HepG2 (cell line): ENCODE measurements at regions not wholly inside any gene's neighbourhood (a gene's known extent, or its start where the extent isn't known, plus 50 kb on each side); places are given as distances from the start of the nearest gene placed in this dataset.

Experiments
- ATAC-seq: fragments of 200-7000 bp; cut with Tn5 transposase; 3 replicates; pipeline ENCODE4 v1.9.1; 2020; ENCODE audit warnings: mild to moderate bottlenecking, moderate library complexity
- BruUV-seq: library from RNA; stranded (reverse); fragments of 400-500 nt; replicated peaks from 2 replicates; lab custom pipeline; 2021; lab: Mats Ljungman, UMichigan
- CTCF ChIA-PET: fragments of 300-600 bp; formaldehyde crosslinking; extraction: SDS; loops from one replicate; lab custom pipeline; 2021; ENCODE audit warnings: low total read pairs, inconsistent platforms, low intra/inter-chr PET ratio; lab: Yijun Ruan, JAX
- POLR2A ChIA-PET: fragments of 350-600 bp; sonication (Branson Sonifier 250); formaldehyde crosslinking; loops from one replicate; lab custom pipeline; 2020; ENCODE audit warnings: antibody characterized with exemption, inconsistent platforms; lab: Yijun Ruan, JAX
- DNase-seq: peaks from one replicate; pipeline ENCODE4 v3.0.0-alpha.2; 2015; ENCODE audit warnings: low spot score
- FAIRE-seq: peaks from 3 replicates; lab custom pipeline; 2011; peaks lifted over from hg19 to GRCh38; lab: Jason Lieb, UNC
- H2AFZ ChIP-seq: one replicate; pipeline ENCODE4 v1.6.1; 2011; ENCODE audit warnings: low read length, inconsistent platforms
- H3K27ac ChIP-seq: fragments of 300-600 bp; 3 replicates; pipeline ENCODE4 v1.8.0; 2011; ENCODE audit warnings: mixed run types, mild to moderate bottlenecking, mixed read lengths, low read length, inconsistent platforms; ENCODE audit not compliant: insufficient read depth; ENCODE audit errors: extremely low read length
- H3K27me3 ChIP-seq, 2 experiments: fragments of 200-600 bp in 1 of 2; 2 replicates in 1 of 2; 3 replicates in 1 of 2; pipeline versions ENCODE4 v1.6.0 to v1.8.0; 2011; ENCODE audit warnings: low read length in 2 of 2, mild to moderate bottlenecking in 2 of 2, moderate library complexity in 2 of 2, inconsistent platforms in 1 of 2; ENCODE audit not compliant: insufficient read depth in 2 of 2, control insufficient read depth in 1 of 2
- H3K36me3 ChIP-seq, 2 experiments: fragments of 200-600 bp in 1 of 2; replicated peaks in 1 of 2; 2 replicates in 1 of 2; 3 replicates in 1 of 2; pipeline versions ENCODE4 v1.5.1 to v1.8.0; 2011; ENCODE audit warnings: low read length in 2 of 2, inconsistent platforms in 1 of 2; ENCODE audit not compliant: insufficient read depth in 2 of 2, control insufficient read depth in 1 of 2
- H3K4me1 ChIP-seq: 2 replicates; pipeline ENCODE4 v1.5.1; 2012; ENCODE audit warnings: low read length, inconsistent platforms; ENCODE audit not compliant: insufficient read depth
- H3K4me2 ChIP-seq: 2 replicates; pipeline ENCODE4 v1.6.0; 2011; ENCODE audit warnings: low read depth, low read length, inconsistent platforms
- H3K4me3 ChIP-seq, 3 experiments: fragments of 200-600 bp in 1 of 3; sonication (generic), shearing (Covaris generic) in 1 of 3; replicated peaks in 1 of 3; 2 replicates each; pipeline ENCODE4 v1.5.1; 2011 to 2016; ENCODE audit warnings: low read length in 3 of 3, inconsistent platforms in 2 of 3, low read depth in 2 of 3, mild to moderate bottlenecking in 2 of 3, control low read depth in 1 of 3, mixed read lengths in 1 of 3; ENCODE audit not compliant: insufficient read depth in 1 of 3
- H3K79me2 ChIP-seq: one replicate; pipeline ENCODE4 v1.6.1; 2011; ENCODE audit warnings: low read length, inconsistent platforms; ENCODE audit not compliant: insufficient read depth
- H3K9ac ChIP-seq: 2 replicates; pipeline ENCODE4 v1.6.0; 2011; ENCODE audit warnings: mild to moderate bottlenecking, low read depth, low read length, inconsistent platforms; ENCODE audit not compliant: insufficient read depth
- H3K9me3 ChIP-seq: 2 replicates; pipeline ENCODE4 v1.5.1; 2012; ENCODE audit warnings: mild to moderate bottlenecking, low read length
- H4K20me1 ChIP-seq: 2 replicates; pipeline ENCODE4 v1.6.0; 2011; ENCODE audit warnings: inconsistent platforms, mild to moderate bottlenecking, low read length, moderate library complexity; ENCODE audit not compliant: insufficient read depth
- BATF2 ChIP-seq: sonication (generic); formaldehyde crosslinking; IDR thresholded peaks from 2 replicates; pipeline ENCODE4 v1.8.0; 2022; ENCODE audit warnings: mild to moderate bottlenecking, missing genetic modification reagents, moderate library complexity
- CERS6 ChIP-seq: sonication (generic); formaldehyde crosslinking; IDR thresholded peaks from 2 replicates; pipeline ENCODE4 v1.5.0; 2020; ENCODE audit warnings: missing genetic modification reagents
- DMAP1 ChIP-seq: IDR thresholded peaks from 2 replicates; pipeline ENCODE4 v1.6.1; 2016
- DZIP1 ChIP-seq: sonication (generic); formaldehyde crosslinking; IDR thresholded peaks from 2 replicates; pipeline ENCODE4 v1.5.0; 2020; ENCODE audit warnings: mild to moderate bottlenecking, missing genetic modification reagents
- GPN1 ChIP-seq: sonication (generic); formaldehyde crosslinking; IDR thresholded peaks from 2 replicates; pipeline ENCODE4 v1.5.1; 2020; ENCODE audit warnings: missing genetic modification reagents, borderline replicate concordance
- HNF1A ChIP-seq, 2 experiments: sonication (generic) in 1 of 2; formaldehyde crosslinking in 1 of 2; IDR thresholded peaks; 2 replicates each; pipeline versions ENCODE4 v1.4.0 to v1.6.1; 2016 to 2020; ENCODE audit warnings: borderline replicate concordance in 1 of 2, low read depth in 1 of 2, mild to moderate bottlenecking in 1 of 2, missing genetic modification reagents in 1 of 2
- HOXA5 ChIP-seq: sonication (generic); formaldehyde crosslinking; IDR thresholded peaks from 2 replicates; pipeline ENCODE4 v1.4.0; 2020; ENCODE audit warnings: missing genetic modification reagents
- KLF11 ChIP-seq: IDR thresholded peaks from 2 replicates; pipeline ENCODE4 v1.6.1; 2016; ENCODE audit warnings: missing compliant biosample characterization
- PLRG1 ChIP-seq: fragments of 450-650 bp; conservative IDR thresholded peaks from 2 replicates; pipeline ENCODE4 v1.6.1; 2016
- POGZ ChIP-seq: sonication (generic); formaldehyde crosslinking; IDR thresholded peaks from 2 replicates; pipeline ENCODE4 v1.4.0; 2020; ENCODE audit warnings: mild to moderate bottlenecking, missing genetic modification reagents
- RCOR2 ChIP-seq: IDR thresholded peaks from 2 replicates; pipeline ENCODE4 v1.6.1; 2016; ENCODE audit warnings: missing biosample characterization, missing genetic modification reagents
- RFXAP ChIP-seq: sonication (generic); formaldehyde crosslinking; IDR thresholded peaks from 2 replicates; pipeline ENCODE4 v1.4.0; 2020; ENCODE audit warnings: missing genetic modification reagents, borderline replicate concordance
- SOX6 ChIP-seq, 2 experiments: fragments of 450-650 bp in 1 of 2; sonication (generic) in 1 of 2; formaldehyde crosslinking in 1 of 2; IDR thresholded peaks; 2 replicates each; pipeline versions ENCODE4 v1.4.0 to v1.6.1; 2017 to 2020; ENCODE audit warnings: antibody characterized with exemption in 1 of 2, mild to moderate bottlenecking in 1 of 2, missing genetic modification reagents in 1 of 2
- SYNCRIP ChIP-seq: fragments of 200-400 bp; formaldehyde crosslinking; IDR thresholded peaks from 2 replicates; pipeline ENCODE4 v1.6.1; 2018; ENCODE audit warnings: mild to moderate bottlenecking, low read depth, low read length; ENCODE audit not compliant: insufficient read depth
- TEAD2 ChIP-seq: sonication (generic); formaldehyde crosslinking; IDR thresholded peaks from 2 replicates; pipeline ENCODE4 v1.9.0; 2021; ENCODE audit warnings: missing genetic modification reagents
- ZNF552 ChIP-seq: sonication (generic); formaldehyde crosslinking; IDR thresholded peaks from 2 replicates; pipeline ENCODE4 v1.9.0; 2022; ENCODE audit warnings: missing genetic modification reagents, mild to moderate bottlenecking, borderline replicate concordance
- WGBS: methylation state at CpG from one replicate; pipeline ENCODE4 v1.1.6; 2017; ENCODE audit warnings: low lambda C conversion rate; 5-methylcytosine and 5-hydroxymethylcytosine counted together
- in situ Hi-C: cut with HindIII; loops from 2 replicates; pipeline ENCODE4 v1.10.0; 2017; ENCODE audit warnings: low pct_unique_long_range_greater_than_20kb; ENCODE audit not compliant: extremely low pct_ligation_motif_present
- intact Hi-C: fragments of 100-400 bp; cut with micrococcal nuclease; formaldehyde crosslinking; loops from one replicate; pipeline ENCODE4 v1.10.0; 2022; ENCODE audit not compliant: unreplicated experiment

- POLR2A ChIA-PET, result no interaction called here
- WGBS, result 0% methylated on average over 2 of the region's 2 CpGs
- ATAC-seq, result no peak
- no peak for TF ChIP-seq RCOR2 (CRISPR knock-in tag)
- TF ChIP-seq TEAD2 (CRISPR knock-in tag), result no peak
- TF ChIP-seq SYNCRIP, result no peak
- no peak for TF ChIP-seq HOXA5
- no peak for TF ChIP-seq PLRG1
- TF ChIP-seq GPN1 (CRISPR knock-in tag), result no peak
- no peak for TF ChIP-seq RFXAP (CRISPR knock-in tag)
- no peak for TF ChIP-seq BATF2 (CRISPR knock-in tag)
- TF ChIP-seq CERS6 (CRISPR knock-in tag), result no peak
- no peak for TF ChIP-seq DMAP1 (CRISPR knock-in tag)
- no peak for TF ChIP-seq POGZ (CRISPR knock-in tag)
- no peak for TF ChIP-seq DZIP1 (CRISPR knock-in tag)
- no peak for TF ChIP-seq ZNF552 (CRISPR knock-in tag)
- TF ChIP-seq SOX6 (IDR thresholded peaks at IDR 0.05), result no peak
- no peak for TF ChIP-seq SOX6 (CRISPR knock-in tag; IDR thresholded peaks at IDR 0.05)
- no peak for TF ChIP-seq KLF11 (CRISPR knock-in tag)
- TF ChIP-seq HNF1A (IDR thresholded peaks at IDR 0.05; ENCODE audit: low read depth), result no peak
- TF ChIP-seq HNF1A (CRISPR knock-in tag; IDR thresholded peaks at IDR 0.05; ENCODE audit: borderline replicate concordance), result no peak
Measured at GRCh38 chr7:82521906-82522445, 78.4 kb upstream of the CACNA2D1 start.

More at GRCh38 chr7:82521906-82522445, 78.4 kb upstream of the CACNA2D1 start:
- H3K36me3 ChIP-seq, result no peaks in the 10 kb centered on the region
- H3K27ac ChIP-seq, result no peak overlapping the region
- no peak overlapping the region for H3K4me2 ChIP-seq
- CTCF ChIA-PET, result no interaction called here
- FAIRE-seq (no peak), DNase-seq (no peak)
- H3K9me3 ChIP-seq, result no peaks in the 10 kb centered on the region
- H4K20me1 ChIP-seq, result no peaks in the 10 kb centered on the region
- no peak overlapping the region for H3K4me3 ChIP-seq
- no peaks in the 10 kb centered on the region for H3K27me3 ChIP-seq
- intact Hi-C loops (no loop called here), in situ Hi-C loops (no loop called here)
- no TSS peak for BruUV-seq
- H3K79me2 ChIP-seq, result no peaks in the 10 kb centered on the region
- no peaks in the 10 kb centered on the region for H3K4me1 ChIP-seq
- no peak overlapping the region for H2AFZ ChIP-seq
- H3K9ac ChIP-seq, result no peak overlapping the region
